ENCODE measurements at regions not wholly inside any gene's neighbourhood (a gene's known extent, or its start where the extent isn't known, plus 50 kb on each side); places are given as distances from the start of the nearest gene placed in this dataset.

DNA sequence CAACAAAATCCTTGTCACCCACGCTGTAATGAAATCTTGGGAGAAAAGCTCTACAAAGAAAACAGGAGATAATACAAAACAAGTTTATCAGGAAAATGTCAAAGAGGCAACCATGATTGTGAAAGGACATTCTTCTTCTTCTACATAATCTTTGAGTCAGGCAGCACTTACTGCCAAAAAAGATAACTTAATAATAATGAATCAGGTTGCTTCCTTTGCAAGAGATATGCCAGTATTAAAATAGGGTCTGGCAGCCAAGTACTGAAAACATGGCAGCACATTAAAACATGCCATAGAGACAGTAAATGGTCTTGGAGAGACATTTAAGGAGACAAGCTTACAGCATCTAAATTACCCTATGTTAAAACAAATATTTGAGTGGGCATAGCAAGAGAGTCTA, 1573.4 kb downstream of the EFNA5 start:
- no peak overlapping the region for H3K27ac ChIP-seq (ENCODE audit: low read depth, low read length)
- H3K27me3 ChIP-seq (ENCODE audit: control insufficient read depth, insufficient read depth, low read length), result no peaks in the 10 kb centered on the region
- CTCF ChIA-PET, result no interaction called here
- TF ChIP-seq, protein P1, sequence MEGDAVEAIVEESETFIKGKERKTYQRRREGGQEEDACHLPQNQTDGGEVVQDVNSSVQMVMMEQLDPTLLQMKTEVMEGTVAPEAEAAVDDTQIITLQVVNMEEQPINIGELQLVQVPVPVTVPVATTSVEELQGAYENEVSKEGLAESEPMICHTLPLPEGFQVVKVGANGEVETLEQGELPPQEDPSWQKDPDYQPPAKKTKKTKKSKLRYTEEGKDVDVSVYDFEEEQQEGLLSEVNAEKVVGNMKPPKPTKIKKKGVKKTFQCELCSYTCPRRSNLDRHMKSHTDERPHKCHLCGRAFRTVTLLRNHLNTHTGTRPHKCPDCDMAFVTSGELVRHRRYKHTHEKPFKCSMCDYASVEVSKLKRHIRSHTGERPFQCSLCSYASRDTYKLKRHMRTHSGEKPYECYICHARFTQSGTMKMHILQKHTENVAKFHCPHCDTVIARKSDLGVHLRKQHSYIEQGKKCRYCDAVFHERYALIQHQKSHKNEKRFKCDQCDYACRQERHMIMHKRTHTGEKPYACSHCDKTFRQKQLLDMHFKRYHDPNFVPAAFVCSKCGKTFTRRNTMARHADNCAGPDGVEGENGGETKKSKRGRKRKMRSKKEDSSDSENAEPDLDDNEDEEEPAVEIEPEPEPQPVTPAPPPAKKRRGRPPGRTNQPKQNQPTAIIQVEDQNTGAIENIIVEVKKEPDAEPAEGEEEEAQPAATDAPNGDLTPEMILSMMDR (IDR thresholded peaks at IDR 0.05; ENCODE audit: low read depth, low read length), result no peak
- POLR2A ChIA-PET, result no interaction called here
- no peaks in the 10 kb centered on the region for H3K9me3 ChIP-seq (ENCODE audit: control insufficient read depth, insufficient read depth, low read length)
- DNase-seq (ENCODE audit: low read depth, low spot score), result no peak
- no peak overlapping the region for H3K4me3 ChIP-seq (ENCODE audit: low read depth, low read length)

- H3K9me3 ChIP-seq (ENCODE audit: control insufficient read depth, insufficient read depth, low read length), result no peaks in the 10 kb centered on the region
- no peak overlapping the region for H3K4me3 ChIP-seq (ENCODE audit: low read depth, low read length)
- H3K27me3 ChIP-seq (ENCODE audit: control insufficient read depth, insufficient read depth, low read length), result no peaks in the 10 kb centered on the region
- H3K27ac ChIP-seq (ENCODE audit: low read depth, low read length), result no peak overlapping the region
- TF ChIP-seq, protein P1 (IDR thresholded peaks at IDR 0.05; ENCODE audit: low read depth, low read length), result no peak
- DNase-seq (ENCODE audit: low read depth, low spot score), result no peak
- ChIA-PET CTCF (interaction anchor here (1.0 kb wide), 1 partner anchor 174 kb away, joined by 5 read pairs; no protein-coding TSS in a partner anchor), POLR2A (no interaction called here)
Observed at GRCh38 chr5:106094839-106095238, 1575.9 kb downstream of the EFNA5 start.

- Histone ChIP-seq H3K4me3 (ENCODE audit: low read depth, low read length) (no peak overlapping the region), H3K27me3 (ENCODE audit: control insufficient read depth, insufficient read depth, low read length) (no peaks in the 10 kb centered on the region), H3K9me3 (ENCODE audit: control insufficient read depth, insufficient read depth, low read length) (no peaks in the 10 kb centered on the region), H3K27ac (ENCODE audit: low read depth, low read length) (no peak overlapping the region)
- peak; percentile 23 for DNase-seq (ENCODE audit: low read depth, low spot score)
- ChIA-PET CTCF (interaction anchor here (1.0 kb wide), 1 partner anchor 175 kb away, joined by 5 read pairs; no protein-coding TSS in a partner anchor), POLR2A (no interaction called here)
- TF ChIP-seq, protein P1 (IDR thresholded peaks at IDR 0.05; ENCODE audit: low read depth, low read length), result no peak
Observed at GRCh38 chr5:106094204-106094607, 1576.5 kb downstream of the EFNA5 start.

DNA sequence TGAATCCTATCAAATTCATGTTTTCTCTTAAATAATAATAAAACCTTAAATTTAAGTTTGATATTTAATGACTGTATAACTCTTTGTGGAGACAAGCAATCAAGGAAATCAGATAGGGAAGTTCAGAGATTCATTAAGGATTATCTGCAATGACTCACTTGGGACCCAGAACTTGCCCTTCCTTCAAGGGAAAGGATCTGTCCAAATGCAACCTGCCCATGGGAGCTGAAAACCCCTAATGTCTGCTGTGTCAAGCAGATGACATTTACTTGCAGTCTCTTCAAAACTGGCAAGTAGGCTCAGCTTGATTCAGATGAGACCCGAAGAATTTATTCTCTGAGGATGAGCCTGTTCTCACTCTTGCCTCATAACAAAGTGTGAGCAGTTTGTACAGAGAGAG, 1577.6 kb downstream of the EFNA5 start:
- ChIA-PET POLR2A (no interaction called here), CTCF (no interaction called here)

GRCh38 chr5:106092455-106092854, 1578.3 kb downstream of the EFNA5 start:
- Histone ChIP-seq H3K9me3 (ENCODE audit: control insufficient read depth, insufficient read depth, low read length) (no peaks in the 10 kb centered on the region), H3K27me3 (ENCODE audit: control insufficient read depth, insufficient read depth, low read length) (no peaks in the 10 kb centered on the region), H3K27ac (ENCODE audit: low read depth, low read length) (no peak overlapping the region), H3K4me3 (ENCODE audit: low read depth, low read length) (no peak overlapping the region)
- CTCF ChIA-PET, result no interaction called here
- TF ChIP-seq, protein P1 (IDR thresholded peaks at IDR 0.05; ENCODE audit: low read depth, low read length), result no peak
- POLR2A ChIA-PET, result no interaction called here
- DNase-seq (ENCODE audit: low read depth, low spot score), result no peak

More for the DNA sequence above, 1577.6 kb downstream of the EFNA5 start:
- Histone ChIP-seq H3K27me3 (ENCODE audit: control insufficient read depth, insufficient read depth, low read length) (no peaks in the 10 kb centered on the region), H3K27ac (ENCODE audit: low read depth, low read length) (no peak overlapping the region), H3K9me3 (ENCODE audit: control insufficient read depth, insufficient read depth, low read length) (no peaks in the 10 kb centered on the region), H3K4me3 (ENCODE audit: low read depth, low read length) (no peak overlapping the region)
- DNase-seq (ENCODE audit: low read depth, low spot score), result no peak
- TF ChIP-seq, protein P1 (IDR thresholded peaks at IDR 0.05; ENCODE audit: low read depth, low read length), result no peak
